NCI-H1417 treated with DMSO at 0.1 percent for 48 hours (cell line): ENCODE measurements at regions not wholly inside any gene's neighbourhood (a gene's known extent, or its start where the extent isn't known, plus 50 kb on each side); places are given as distances from the start of the nearest gene placed in this dataset.
"Not testable (repeated sequence)": the region's sequence is repeated elsewhere in the genome, so short reads cannot be mapped to it uniquely, and the experiment has no call there.

ENCODE experiments used
- DNase-seq: peaks from one replicate; lab custom pipeline; 2025; lab: John Stamatoyannopoulos, UW

DNA sequence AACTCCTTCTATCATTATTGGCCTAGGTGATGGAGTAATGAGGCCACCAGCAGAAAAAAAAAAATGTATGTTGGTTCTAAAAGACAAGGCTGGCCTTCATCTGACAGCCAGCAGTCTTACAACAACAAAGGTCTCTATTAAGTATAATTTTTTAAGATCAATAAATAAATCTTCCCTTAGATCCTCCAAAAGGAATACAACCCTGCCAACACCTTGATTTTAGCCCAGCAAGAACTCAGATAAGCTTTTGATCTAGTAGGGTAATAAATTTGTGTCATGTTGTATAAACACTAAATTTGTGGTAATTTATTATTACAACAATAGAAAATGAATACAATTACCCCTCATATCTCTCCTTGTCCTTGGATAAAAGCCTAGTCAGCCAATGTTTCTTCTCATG is 633.2 kb upstream of the FAM174A start:
- no peak for DNase-seq

DNA sequence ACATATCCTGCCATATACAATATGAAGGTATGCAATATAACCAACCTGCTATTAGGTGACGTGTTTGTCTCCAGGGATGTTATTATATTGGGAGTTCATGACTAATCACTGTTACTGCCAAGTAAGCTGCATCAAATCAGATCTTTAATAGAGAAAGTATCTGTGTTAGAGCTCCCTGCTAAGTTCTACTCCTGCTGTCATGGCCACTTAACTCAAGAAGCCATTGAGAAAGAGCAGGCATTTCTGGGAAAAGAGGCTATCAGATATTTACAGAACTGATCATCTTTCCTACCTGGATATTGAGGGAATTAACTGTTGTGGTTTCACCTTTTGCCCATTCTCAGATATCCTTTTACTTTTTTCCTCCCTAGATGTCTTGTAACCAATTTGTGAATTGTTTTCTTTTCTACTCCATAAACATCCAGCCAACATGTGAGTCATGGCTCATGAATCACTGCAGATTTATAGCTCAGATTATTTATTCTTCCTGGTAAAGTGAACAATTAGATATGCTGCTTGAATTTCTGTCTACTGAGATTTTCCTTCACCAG is 634.8 kb upstream of the FAM174A start:
- DNase-seq = no peak

DNA sequence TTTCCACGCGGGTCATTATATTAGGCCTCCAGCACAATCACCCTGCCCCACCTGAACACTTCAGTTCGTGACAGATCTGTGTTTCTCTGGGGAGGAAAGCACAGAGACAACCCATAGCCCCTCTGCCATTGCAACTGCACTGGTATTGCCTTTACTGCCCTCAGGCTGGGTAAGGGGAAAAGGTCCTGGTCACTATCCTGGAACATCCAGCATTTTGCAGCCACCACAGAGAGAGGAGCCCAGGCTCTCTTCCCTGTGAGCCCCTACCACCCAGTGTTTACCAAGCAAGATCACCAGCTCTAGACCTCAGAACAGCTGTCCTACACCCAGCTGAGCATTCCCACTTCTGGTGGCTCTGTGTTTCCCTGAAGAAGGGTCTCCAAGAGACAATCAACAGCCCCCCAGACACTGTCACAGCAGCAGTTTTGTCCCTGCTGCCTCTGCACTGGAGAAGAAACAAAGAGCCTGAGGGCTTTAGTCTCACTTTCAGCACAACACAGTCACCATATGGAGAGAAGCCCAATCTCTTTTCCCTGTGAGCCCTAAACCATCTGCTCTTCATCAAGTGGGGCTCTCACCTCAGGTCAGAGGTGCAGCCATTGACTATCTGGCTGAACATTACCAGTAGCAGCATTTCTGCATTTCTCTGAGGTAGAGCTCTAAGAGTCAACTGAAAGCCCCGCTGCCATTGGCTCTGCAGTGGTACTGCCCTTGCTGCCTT is 655.2 kb upstream of the FAM174A start:
- DNase-seq = no peak

DNA sequence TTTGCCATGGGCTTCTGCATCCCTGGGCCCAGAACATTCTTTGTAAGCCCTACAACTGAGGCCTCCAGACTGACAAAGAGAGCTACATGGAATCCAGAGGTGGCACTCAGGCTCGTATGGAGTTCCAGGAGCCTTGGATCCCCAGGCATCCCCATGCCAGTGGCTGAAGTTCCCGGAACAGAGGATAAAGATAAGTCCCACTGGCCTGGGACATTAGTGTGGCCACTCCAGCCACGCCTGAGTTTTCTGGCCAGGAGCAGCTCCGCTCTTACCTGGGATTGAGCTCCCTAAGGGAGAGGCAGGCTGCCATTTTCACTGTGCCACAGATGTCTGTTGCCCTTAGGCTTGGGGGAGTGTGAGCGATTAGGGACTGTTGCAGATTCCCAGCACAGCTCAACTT is 656.3 kb upstream of the FAM174A start:
- DNase-seq = no peak

DNA sequence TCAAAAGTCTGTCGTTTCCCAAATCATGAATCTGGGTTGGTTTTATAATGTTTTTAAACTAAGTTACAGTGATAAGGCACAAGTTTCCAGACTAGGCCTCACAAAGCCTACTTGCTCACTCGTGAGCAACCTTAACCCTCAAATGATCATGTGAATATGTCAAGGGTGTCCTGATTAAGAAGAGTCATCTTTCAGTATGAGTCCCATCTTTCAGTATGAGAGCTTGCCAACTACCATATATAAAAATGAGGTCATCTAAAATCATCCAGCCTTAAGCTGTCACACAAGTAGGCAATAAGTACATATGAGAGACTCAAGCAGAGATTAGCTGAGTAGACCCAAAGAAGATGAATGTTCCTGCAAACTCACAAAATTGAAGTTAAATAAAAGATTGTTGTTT is 668.4 kb upstream of the FAM174A start:
- no peak for DNase-seq

DNA sequence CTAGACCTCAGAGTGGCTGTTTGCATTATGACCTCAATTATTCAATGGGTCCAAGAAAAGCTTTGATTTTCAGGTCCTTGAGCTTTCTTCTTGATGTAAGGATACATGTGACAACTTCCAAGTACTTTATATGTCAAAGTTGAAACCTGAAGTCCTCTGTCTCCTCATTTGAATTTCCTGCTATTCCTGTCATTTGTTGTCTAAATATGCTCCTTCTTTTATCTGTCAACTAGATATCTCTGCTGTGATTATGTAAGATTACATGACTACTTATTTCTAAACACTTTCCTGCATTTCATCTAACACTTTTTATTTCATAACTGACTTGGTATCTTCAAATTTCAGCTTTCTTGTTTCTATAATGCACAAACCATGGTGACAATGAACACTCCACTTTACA is 670.0 kb upstream of the FAM174A start:
- no peak for DNase-seq

DNA sequence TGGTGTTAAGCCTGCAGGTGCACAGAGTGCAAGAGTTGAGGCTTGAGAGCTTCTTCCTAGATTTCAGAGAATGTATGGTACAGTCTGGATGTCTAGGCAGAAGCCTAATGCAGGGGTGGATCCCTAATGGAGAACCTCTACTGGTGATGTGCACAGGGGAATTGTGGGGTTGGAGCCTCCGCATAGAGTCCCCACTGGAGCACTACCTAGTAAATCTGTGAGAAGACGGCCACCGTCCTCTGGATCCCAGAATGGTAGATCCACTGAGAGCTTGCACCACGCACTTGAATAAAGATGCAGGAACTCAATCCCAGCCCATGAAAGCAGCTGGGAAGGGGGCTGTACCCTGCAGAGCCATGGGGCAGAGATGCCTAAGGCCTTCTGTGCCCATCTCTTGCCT is 699.4 kb upstream of the FAM174A start:
- DNase-seq = no peak

DNA sequence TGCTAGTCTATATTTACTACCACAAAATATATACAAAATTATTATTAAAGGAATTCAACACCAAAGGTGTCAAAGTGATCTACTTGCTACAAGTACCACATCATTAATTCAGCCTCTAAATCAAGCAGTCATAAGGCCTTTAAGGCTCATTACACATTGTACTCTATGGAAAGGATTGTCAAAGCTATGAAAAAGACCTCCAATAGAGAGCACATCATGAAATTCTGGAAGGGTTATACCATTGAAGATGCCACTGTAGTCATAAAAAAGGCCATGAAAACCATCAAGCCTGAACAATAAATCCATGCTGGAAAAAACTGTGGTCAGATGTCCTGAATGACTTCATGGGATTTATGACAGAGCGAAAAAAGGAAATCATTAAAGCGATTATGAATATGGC is 708.0 kb upstream of the FAM174A start:
- DNase-seq = no peak

DNA sequence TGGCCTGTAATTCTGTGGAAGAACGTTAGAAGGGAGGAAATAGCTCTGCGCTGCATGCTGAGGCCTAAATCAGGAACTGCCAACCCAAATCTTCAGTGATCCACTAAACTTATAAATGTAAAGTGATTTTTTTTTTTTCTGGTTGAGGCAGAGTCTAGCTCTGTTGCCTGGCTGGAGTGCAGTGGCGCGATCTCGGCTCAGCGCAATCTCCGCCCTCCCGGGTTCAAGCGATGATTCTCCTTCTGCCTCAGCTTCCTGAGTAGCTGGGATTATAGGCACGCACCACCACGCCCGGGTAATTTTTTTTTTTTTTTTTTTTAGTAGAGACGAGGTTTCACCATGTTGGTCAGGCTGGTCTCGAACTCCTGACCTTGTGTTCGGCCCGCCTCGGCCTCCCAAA is 717.4 kb upstream of the FAM174A start:
- no peak for DNase-seq

DNA sequence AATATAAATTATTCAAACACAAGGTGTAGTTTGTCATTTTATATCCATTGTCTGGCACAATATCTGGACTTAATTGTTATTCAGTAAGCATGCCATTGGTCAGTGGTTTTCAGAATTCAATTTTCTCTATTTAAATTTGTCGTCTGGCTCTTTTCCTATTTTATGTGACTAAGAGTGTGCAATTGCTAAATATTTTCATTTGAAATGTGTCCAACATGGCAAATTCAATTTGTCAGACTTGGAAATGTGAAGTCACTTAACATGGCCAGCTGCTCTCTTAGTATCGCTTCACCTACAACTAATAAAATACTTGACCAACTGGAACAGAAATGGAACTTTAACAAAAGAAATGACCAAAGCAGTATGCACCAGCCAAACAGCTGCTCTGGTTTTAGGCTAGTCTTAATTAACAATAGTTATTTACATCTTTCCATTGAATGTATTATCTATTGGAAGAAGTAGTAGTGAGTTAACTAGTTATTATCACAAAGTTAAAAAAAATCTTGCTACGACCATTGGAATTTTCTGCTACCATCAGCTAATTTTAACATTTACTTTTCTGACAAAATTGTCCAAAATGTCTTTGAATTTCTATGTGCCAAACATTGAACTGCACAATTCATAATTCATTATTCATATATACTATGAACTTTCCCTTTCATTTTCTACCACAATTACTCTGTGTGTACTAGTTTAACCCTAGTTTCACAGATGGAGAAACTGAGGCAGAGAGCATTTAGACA is 720.7 kb upstream of the FAM174A start:
- no peak for DNase-seq

DNA sequence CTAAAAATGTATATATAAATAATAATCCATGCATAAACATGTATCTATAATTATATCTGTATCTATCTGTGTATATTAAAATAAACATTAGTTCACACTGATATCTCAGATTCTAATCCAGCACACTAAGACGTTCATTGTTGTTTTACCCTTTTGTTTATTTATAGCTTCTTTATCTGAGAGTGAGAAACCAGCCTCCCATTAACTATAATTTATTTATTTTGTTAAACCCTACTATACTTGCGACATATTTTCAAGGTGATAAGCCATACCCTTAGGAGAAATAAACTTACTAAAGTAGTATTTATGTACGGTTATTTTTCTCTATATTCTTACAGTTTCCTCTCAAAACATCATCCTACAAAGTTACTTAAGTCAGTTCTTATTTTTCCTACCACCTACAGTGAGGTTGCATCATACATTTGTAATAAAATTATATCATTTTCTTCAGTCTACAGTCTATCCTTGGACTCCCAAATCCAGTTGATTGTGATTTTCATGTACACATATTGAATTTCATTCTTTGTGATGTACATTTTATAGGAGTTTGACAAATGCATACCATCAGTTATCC is 726.4 kb upstream of the FAM174A start:
- no peak for DNase-seq

DNA sequence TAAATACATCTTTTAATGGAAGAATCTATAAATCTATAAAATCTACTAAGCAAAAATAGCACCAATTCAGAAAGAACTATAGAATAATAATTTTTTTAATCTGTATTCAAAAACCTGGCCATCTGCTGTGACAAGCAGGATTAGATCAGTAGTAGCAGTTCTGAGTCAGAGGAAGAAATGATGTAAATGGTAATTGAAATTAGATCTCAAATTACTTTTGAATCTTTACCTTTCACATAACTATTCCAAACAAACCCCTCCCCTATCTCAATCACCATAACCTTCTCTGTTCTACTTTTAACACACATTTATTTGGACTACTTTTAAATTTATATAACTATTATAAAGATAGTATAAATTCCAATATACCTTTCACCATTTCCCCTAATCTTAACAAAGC is 727.8 kb upstream of the FAM174A start:
- DNase-seq = no peak

DNA sequence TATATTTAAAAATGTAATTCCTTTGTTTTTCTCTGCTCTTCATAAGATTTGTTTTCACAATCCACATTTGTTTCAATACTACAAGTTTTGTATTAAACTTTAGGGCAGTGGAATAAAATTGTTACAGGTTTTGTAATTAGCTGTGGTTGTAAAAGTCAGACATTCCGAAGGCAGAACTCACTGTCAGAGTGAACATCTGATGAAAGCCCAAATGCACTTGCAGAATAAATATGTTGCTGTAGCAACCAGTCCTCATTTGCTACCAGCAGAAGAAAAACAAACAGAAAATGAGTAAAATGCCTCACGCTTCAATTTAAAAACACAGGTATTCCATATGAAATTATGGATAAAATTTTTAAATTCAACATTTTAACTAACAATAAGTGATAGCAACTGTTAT is 740.1 kb upstream of the FAM174A start:
- no peak for DNase-seq

DNA sequence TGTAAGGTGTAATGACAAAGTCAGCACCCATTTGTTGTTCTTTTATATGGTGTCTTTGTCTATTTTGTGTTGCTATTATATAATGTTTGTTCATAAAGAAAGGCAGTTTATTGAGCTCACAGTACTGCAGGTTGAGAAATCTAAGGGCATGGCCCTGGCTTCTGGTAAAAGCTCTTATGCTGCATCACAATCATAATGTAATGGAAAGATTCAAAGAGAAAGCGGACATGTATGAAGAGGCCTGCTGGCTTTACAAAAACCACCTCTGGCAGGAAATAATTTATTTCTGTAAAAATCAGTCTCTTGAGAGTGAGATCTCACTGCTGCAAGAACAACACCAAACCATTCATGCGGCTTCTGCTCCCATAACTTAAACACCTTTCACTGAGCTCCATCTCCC is 746.7 kb upstream of the FAM174A start:
- no peak for DNase-seq

DNA sequence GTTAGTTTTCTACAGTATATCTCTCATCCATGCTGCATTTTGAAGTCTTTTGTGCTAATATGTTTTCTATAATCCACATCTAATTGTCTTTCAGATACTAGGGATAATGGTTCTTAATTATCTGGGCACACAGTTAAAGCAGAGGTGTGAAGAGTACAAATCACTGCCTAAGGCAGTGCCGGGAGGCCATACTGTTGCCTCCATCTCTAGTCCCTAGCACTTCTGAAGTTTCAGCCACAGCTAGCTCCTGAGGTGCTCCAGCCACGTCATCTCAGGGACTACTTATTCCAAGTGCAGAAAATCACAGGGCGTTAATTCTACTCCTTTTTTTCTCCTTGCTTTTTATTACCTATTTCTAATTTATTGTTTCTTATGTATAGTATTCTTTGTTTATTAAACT is 760.0 kb upstream of the FAM174A start:
- no peak for DNase-seq

DNA sequence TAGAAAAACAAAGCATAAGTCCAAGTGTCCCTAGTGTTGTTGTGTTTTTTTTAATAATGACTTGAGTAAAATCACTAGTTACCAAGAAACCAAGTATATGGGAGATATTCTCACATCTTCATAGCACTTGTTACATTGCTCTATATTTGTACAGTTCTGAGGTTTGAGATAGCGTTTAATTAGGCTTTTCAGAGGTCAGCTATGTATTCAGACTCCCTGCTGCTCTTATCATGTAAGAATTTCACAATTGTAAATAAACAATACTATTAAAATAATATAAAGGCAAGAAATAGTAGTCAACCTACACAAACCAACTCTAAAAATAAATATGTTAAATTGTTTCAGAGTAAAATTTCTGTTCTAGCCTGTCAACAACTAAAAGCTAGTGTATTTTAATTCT is 761.9 kb upstream of the FAM174A start:
- no peak for DNase-seq

DNA sequence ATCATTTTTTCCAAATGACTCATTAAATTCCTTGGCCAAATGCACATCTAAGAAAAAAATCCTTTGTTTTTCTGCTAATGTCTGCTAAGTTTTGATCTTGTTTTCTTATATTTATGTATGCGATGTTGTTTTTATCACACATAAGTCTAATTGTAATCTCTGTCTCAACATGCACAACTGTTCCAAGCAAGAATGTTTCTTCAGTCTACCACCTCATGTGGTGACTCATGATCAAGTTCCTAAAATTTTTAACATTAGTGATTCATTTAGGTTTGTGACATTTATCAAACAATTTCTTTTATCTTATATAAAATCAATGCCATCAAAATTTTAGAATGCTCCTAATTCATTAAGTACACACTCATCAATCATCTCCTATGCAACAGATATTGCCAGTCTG is 763.9 kb upstream of the FAM174A start:
- no peak for DNase-seq

DNA sequence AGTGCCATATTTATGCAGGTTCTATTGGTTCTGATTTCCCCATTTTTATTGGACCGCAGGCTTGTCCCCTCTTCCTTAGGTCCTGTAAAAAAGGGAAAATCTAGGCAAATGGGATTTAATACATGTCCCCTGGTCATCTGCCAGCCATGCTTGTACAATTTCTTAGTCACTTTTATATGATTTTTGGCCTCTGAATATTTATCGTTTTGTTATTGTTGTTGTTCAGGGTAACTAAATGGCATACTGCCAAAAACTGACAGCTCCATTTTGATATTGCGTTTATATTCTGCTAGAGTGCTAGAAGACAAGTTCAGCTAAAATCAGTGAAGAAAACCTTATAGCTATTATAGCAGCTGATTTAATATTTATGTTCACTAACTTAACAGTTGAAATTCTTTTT is 770.2 kb upstream of the FAM174A start:
- DNase-seq = no peak

DNA sequence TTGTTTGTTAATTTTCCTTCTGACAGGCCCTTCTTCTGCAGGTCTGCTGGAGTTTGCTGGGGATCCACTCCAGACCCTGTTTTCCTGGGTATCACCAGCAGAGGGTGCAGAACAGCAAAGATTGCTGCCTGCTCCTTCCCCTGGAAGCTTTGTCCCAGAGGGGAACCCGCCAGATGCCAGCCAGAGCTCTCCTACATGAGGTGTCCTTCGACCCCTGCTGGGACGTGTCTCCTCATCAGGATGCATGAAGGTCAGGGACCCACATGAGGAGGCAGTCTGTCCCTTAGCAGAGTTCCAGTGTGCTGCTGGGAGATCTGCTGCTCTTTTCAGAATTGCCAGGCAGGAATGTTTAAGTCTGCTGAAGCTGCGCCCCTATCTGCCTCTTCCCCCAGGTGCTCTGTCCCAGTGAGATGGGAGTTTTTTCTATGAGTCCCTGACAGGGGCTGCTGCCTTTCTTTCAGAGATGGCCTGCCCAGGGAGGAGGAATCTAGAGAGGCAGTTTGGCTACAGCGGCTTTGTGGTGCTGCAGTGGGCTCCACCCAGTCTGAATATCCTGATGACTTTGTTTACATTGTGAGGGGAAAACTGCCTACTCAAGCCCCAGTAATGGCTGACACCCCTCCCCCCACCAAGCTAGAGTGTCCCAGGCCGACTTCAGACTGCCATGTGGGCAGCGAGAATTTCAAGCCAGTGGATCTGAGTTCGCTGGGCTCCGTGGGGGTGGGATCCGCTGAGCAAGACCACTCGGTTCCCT is 772.0 kb upstream of the FAM174A start:
- no peak for DNase-seq

DNA sequence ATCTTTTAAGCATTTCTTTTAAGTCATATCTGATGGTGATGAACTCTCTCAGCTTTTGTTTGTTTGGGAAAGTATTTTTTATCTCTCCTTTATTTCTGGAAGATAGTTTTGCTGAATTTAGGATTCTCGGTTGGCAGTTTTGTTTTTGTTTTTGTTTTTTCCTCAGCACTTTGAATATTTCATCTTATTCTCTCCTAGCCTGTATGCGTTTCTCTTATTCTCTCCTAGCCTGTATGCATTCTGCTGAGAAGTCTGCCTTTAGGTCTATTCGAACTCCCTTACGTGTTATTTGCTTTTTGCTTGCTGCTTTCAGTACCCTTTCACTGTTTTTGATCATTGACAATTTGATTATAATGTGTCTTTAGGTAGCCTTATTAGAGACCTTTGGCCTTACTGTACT is 787.8 kb upstream of the FAM174A start:
- DNase-seq = no peak

DNA sequence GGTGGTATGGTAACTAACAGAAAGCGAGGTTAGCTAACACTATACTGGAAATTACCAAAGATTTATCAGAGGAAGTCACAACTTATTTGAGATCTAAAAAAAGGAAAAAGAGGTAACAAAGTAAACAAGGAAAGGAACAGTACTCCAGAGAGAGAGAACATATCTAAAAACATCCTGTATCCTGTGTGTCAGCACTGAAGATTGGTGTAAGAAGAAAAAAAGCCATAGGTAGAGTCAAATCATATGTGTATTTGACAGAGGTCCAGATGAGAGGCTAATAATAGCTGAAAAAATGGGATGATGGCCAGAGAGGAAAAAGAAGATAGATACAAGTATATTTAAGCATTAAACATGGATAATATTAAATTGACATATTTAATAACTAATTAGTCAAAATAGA is 802.0 kb upstream of the FAM174A start:
- DNase-seq = not testable (repeated sequence)

DNA sequence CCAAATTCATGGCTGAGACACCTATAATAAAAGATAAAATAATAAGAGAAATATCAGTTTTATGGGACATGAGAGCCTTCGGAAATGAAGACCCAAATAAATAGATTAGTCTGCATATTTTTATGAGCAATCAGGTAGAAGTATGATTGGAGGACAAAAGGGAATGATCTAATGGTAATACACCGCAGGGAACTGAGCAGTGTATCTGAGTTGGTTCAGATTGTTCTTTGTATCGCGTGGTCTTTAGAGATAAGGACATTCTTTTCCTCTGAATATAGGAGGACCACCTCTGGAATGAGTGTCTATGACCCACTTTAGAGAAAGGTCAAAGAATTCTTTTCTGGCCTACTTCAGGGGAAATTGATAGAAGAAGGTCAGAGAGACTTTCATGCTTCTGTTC is 801.8 kb upstream of the CHD1 start:
- DNase-seq = not testable (repeated sequence)
